ENCODE measurements at regions not wholly inside any gene's neighbourhood (a gene's known extent, or its start where the extent isn't known, plus 50 kb on each side); places are given as distances from the start of the nearest gene placed in this dataset.
"Not testable (repeated sequence)": the region's sequence is repeated elsewhere in the genome, so short reads cannot be mapped to it uniquely, and the experiment has no call there.

GRCh38 chr9:22189471-22189870, 180.4 kb upstream of the CDKN2B start:
- Histone ChIP-seq H2AFZ (ENCODE audit: low read depth, low read length) (no peak overlapping the region), H3K4me2 (ENCODE audit: low read length) (no peak overlapping the region), H4K20me1 (ENCODE audit: insufficient read depth, low read length) (no peaks in the 10 kb centered on the region), H3K79me2 (ENCODE audit: insufficient read depth, low read length) (no peaks in the 10 kb centered on the region), H3K4me1 (ENCODE audit: insufficient read depth, low read length) (no peaks in the 10 kb centered on the region), H3K36me3 (ENCODE audit: insufficient read depth, low read length) (no peaks in the 10 kb centered on the region), H3K9me3 (ENCODE audit: insufficient read depth, low read depth, low read length) (no peaks in the 10 kb centered on the region), H3K9ac (ENCODE audit: low read length) (no peak overlapping the region), H3K4me3 (ENCODE audit: insufficient read depth, low read depth, low read length) (no peak overlapping the region), H3K27me3 (ENCODE audit: insufficient read depth, low read length) (no peaks in the 10 kb centered on the region), H3K27ac (ENCODE audit: low read depth, low read length) (no peak overlapping the region)
- no peak for DNase-seq (ENCODE audit: low read depth)
- TF ChIP-seq CTCF (IDR thresholded peaks at IDR 0.05; ENCODE audit: insufficient read depth, low read depth, low read length) (no peak), EZH2 (IDR thresholded peaks at IDR 0.05; ENCODE audit: insufficient read depth, low read length) (no peak)
- no peaks in the 10 kb centered on the region for H3K36me3 Mint-ChIP-seq (ENCODE audit: low read depth, unreplicated experiment)
- no peak overlapping the region for H3K27ac Mint-ChIP-seq (ENCODE audit: unreplicated experiment)
- no peak for FAIRE-seq
- no peak overlapping the region for H3K4me3 Mint-ChIP-seq (ENCODE audit: unreplicated experiment)
- H3K27me3 Mint-ChIP-seq (ENCODE audit: low read depth, unreplicated experiment), result no peaks in the 10 kb centered on the region
- peaks cover 4% of the 10 kb centered on the region for H3K4me1 Mint-ChIP-seq (ENCODE audit: low read depth, unreplicated experiment)
- no peaks in the 10 kb centered on the region for H3K9me3 Mint-ChIP-seq (ENCODE audit: unreplicated experiment)

- H3K27ac Mint-ChIP-seq (ENCODE audit: unreplicated experiment); H2AFZ ChIP-seq (ENCODE audit: low read depth, low read length); H3K4me2 ChIP-seq (ENCODE audit: low read length); H4K20me1 ChIP-seq (ENCODE audit: insufficient read depth, low read length); H3K9me3 ChIP-seq (ENCODE audit: insufficient read depth, low read depth, low read length); H3K36me3 ChIP-seq (ENCODE audit: insufficient read depth, low read length); H3K9me3 Mint-ChIP-seq (ENCODE audit: unreplicated experiment); FAIRE-seq; H3K27me3 ChIP-seq (ENCODE audit: insufficient read depth, low read length); DNase-seq (ENCODE audit: low read depth); H3K9ac ChIP-seq (ENCODE audit: low read length); H3K4me3 Mint-ChIP-seq (ENCODE audit: unreplicated experiment); H3K36me3 Mint-ChIP-seq (ENCODE audit: low read depth, unreplicated experiment); H3K27me3 Mint-ChIP-seq (ENCODE audit: low read depth, unreplicated experiment); H3K4me1 Mint-ChIP-seq (ENCODE audit: low read depth, unreplicated experiment); H3K27ac ChIP-seq (ENCODE audit: low read depth, low read length); H3K4me1 ChIP-seq (ENCODE audit: insufficient read depth, low read length); H3K79me2 ChIP-seq (ENCODE audit: insufficient read depth, low read length); H3K4me3 ChIP-seq (ENCODE audit: insufficient read depth, low read depth, low read length): not testable (repeated sequence)
These were observed 187.9 kb upstream of the CDKN2B start for GRCh38 chr9:22197000-22197399.

GRCh38 chr9:22198681-22199080, 189.6 kb upstream of the CDKN2B start:
- no peak overlapping the region for H3K27ac Mint-ChIP-seq (ENCODE audit: unreplicated experiment)
- Histone ChIP-seq H3K9ac (ENCODE audit: low read length) (no peak overlapping the region), H3K4me3 (ENCODE audit: insufficient read depth, low read depth, low read length) (no peak overlapping the region), H3K4me1 (ENCODE audit: insufficient read depth, low read length) (no peaks in the 10 kb centered on the region), H3K4me2 (ENCODE audit: low read length) (no peak overlapping the region), H2AFZ (ENCODE audit: low read depth, low read length) (no peak overlapping the region), H3K36me3 (ENCODE audit: insufficient read depth, low read length) (no peaks in the 10 kb centered on the region), H3K79me2 (ENCODE audit: insufficient read depth, low read length) (no peaks in the 10 kb centered on the region), H3K27me3 (ENCODE audit: insufficient read depth, low read length) (no peaks in the 10 kb centered on the region), H4K20me1 (ENCODE audit: insufficient read depth, low read length) (no peaks in the 10 kb centered on the region), H3K27ac (ENCODE audit: low read depth, low read length) (no peak overlapping the region), H3K9me3 (ENCODE audit: insufficient read depth, low read depth, low read length) (no peaks in the 10 kb centered on the region)
- no peaks in the 10 kb centered on the region for H3K36me3 Mint-ChIP-seq (ENCODE audit: low read depth, unreplicated experiment)
- no peaks in the 10 kb centered on the region for H3K27me3 Mint-ChIP-seq (ENCODE audit: low read depth, unreplicated experiment)
- H3K9me3 Mint-ChIP-seq (ENCODE audit: unreplicated experiment), result peaks cover 5% of the 10 kb centered on the region
- no peak for TF ChIP-seq EZH2 (IDR thresholded peaks at IDR 0.05; ENCODE audit: insufficient read depth, low read length)
- FAIRE-seq (no peak), DNase-seq (ENCODE audit: low read depth) (no peak)
- no peak overlapping the region for H3K4me3 Mint-ChIP-seq (ENCODE audit: unreplicated experiment)
- H3K4me1 Mint-ChIP-seq (ENCODE audit: low read depth, unreplicated experiment), result peaks cover 9% of the 10 kb centered on the region

DNA sequence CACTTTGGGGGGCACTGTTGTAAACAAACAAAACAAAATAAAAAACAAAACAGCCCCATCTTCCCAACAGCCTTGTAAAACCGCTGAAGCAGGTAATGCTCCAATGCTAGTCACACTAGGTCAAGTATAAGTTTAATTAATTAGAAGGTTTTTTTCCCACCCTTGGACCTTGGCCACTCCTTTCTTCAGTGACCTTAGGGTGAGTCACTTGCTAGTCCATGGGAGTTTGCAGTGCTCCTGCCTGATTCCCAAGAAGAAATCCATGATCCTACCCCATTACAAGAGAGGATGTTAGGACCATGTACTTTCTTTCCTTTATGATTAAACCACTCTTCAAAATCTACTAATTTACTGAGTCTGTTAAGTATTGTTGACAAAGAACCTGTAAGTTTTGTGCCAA, 192.2 kb upstream of the CDKN2B start:
- no peak for FAIRE-seq
- no peaks in the 10 kb centered on the region for H3K4me1 ChIP-seq (ENCODE audit: insufficient read depth, low read length)
- no peaks in the 10 kb centered on the region for H3K36me3 ChIP-seq (ENCODE audit: insufficient read depth, low read length)
- no peak for DNase-seq (ENCODE audit: low read depth)
- H3K4me1 Mint-ChIP-seq (ENCODE audit: low read depth, unreplicated experiment), result peaks cover 17% of the 10 kb centered on the region
- no peak for TF ChIP-seq CTCF (IDR thresholded peaks at IDR 0.05; ENCODE audit: insufficient read depth, low read depth, low read length)
- no peak for TF ChIP-seq EZH2 (IDR thresholded peaks at IDR 0.05; ENCODE audit: insufficient read depth, low read length)
- no peak overlapping the region for H3K4me3 ChIP-seq (ENCODE audit: insufficient read depth, low read depth, low read length)
- H3K4me2 ChIP-seq (ENCODE audit: low read length), result no peak overlapping the region
- peak overlapping the region; percentile 9 for H3K27ac Mint-ChIP-seq (ENCODE audit: unreplicated experiment)
- no peaks in the 10 kb centered on the region for H3K27me3 Mint-ChIP-seq (ENCODE audit: low read depth, unreplicated experiment)
- H2AFZ ChIP-seq (ENCODE audit: low read depth, low read length), result no peak overlapping the region
- no peaks in the 10 kb centered on the region for H3K27me3 ChIP-seq (ENCODE audit: insufficient read depth, low read length)
- H3K4me3 Mint-ChIP-seq (ENCODE audit: unreplicated experiment), result no peak overlapping the region
- no peaks in the 10 kb centered on the region for H4K20me1 ChIP-seq (ENCODE audit: insufficient read depth, low read length)
- H3K9me3 Mint-ChIP-seq (ENCODE audit: unreplicated experiment), result peaks cover 5% of the 10 kb centered on the region
- H3K79me2 ChIP-seq (ENCODE audit: insufficient read depth, low read length), result no peaks in the 10 kb centered on the region
- H3K9me3 ChIP-seq (ENCODE audit: insufficient read depth, low read depth, low read length), result no peaks in the 10 kb centered on the region
- no peak overlapping the region for H3K9ac ChIP-seq (ENCODE audit: low read length)
- H3K36me3 Mint-ChIP-seq (ENCODE audit: low read depth, unreplicated experiment), result no peaks in the 10 kb centered on the region
- no peak overlapping the region for H3K27ac ChIP-seq (ENCODE audit: low read depth, low read length)

Measured in astrocyte (in vitro differentiated cells and primary cell).